ENCODE measurements at regions not wholly inside any gene's neighbourhood (a gene's known extent, or its start where the extent isn't known, plus 50 kb on each side); places are given as distances from the start of the nearest gene placed in this dataset.

GRCh38 chr11:128161994-128162393 is 425.4 kb downstream of the ETS1 start:
- no peak overlapping the region for H2AFZ ChIP-seq (ENCODE audit: low read depth, low read length)
- TF ChIP-seq EZH2phosphoT487 (IDR thresholded peaks at IDR 0.05; ENCODE audit: low read depth): no peak
- no peak for TF ChIP-seq CTCF (IDR thresholded peaks at IDR 0.05; ENCODE audit: low read depth, low read length)
- no peak overlapping the region for H3K4me3 ChIP-seq (ENCODE audit: low read length)
- H4K20me1 ChIP-seq (ENCODE audit: insufficient read depth, low read length): no peaks in the 10 kb centered on the region
- no peak overlapping the region for H3K4me2 ChIP-seq (ENCODE audit: low read length)
- no peak overlapping the region for H3K9ac ChIP-seq (ENCODE audit: low read length)
- H3K9me3 ChIP-seq (ENCODE audit: insufficient read depth, low read length): no peaks in the 10 kb centered on the region
- no peaks in the 10 kb centered on the region for H3K36me3 ChIP-seq (replicated peaks; ENCODE audit: low read depth, low read length)
- no peaks in the 10 kb centered on the region for H3K4me1 ChIP-seq (ENCODE audit: low read length)
- H3K79me2 ChIP-seq (ENCODE audit: low read length): no peaks in the 10 kb centered on the region
- H3K27me3 ChIP-seq (ENCODE audit: low read depth, low read length): peaks cover 10% of the 10 kb centered on the region; the same call in 1 of the 2 replicates
- no peak overlapping the region for H3K27ac ChIP-seq (ENCODE audit: low read length)

DNA sequence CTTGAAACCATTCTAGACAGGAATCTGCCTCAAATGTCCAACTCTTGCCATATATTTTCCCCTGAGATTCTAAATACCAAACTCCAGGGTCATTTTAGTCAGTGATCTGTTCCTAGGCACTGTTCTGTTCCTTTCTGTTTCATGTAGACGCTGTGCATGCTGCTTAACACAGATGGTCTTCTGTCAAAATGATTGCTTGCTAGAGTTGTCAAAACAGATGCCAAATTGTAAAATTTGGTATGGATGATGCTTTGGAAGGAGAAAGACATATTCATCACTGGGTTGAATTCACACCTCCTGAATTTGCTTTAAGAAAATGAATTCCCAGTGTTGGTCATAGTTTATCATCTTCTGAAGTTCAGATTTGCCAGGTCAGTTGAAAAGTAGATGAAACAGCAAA is 425.9 kb downstream of the ETS1 start:
- H3K36me3 ChIP-seq (replicated peaks; ENCODE audit: low read depth, low read length): no peaks in the 10 kb centered on the region
- H3K9me3 ChIP-seq (ENCODE audit: insufficient read depth, low read length): no peaks in the 10 kb centered on the region

DNA sequence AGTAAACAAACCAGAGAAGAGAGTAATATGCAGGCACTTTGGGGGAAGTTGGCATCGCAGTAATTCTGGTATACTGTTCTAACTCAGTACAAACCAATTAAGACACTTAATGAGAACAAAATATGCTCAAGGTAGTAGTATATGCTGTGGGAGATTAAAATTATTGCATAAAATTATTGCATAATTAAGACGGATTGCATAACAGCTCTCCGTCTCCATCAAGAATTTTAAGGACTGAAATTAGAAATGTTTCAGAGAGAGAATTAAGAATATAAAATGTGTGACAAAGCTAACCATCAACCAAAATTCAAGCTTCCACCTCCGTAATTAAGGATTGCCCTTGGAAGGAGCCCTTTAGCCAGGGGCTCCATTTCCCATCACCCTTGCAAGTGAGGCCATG is 428.5 kb downstream of the ETS1 start:
- no peak overlapping the region for H2AFZ ChIP-seq (ENCODE audit: low read depth, low read length)
- TF ChIP-seq EZH2phosphoT487 (IDR thresholded peaks at IDR 0.05; ENCODE audit: low read depth): no peak
- H3K4me3 ChIP-seq (ENCODE audit: low read length): no peak overlapping the region
- no peaks in the 10 kb centered on the region for H3K9me3 ChIP-seq (ENCODE audit: insufficient read depth, low read length)
- no peaks in the 10 kb centered on the region for H3K36me3 ChIP-seq (replicated peaks; ENCODE audit: low read depth, low read length)
- no peaks in the 10 kb centered on the region for H4K20me1 ChIP-seq (ENCODE audit: insufficient read depth, low read length)
- H3K27ac ChIP-seq (ENCODE audit: low read length): no peak overlapping the region
- H3K4me2 ChIP-seq (ENCODE audit: low read length): no peak overlapping the region
- no peaks in the 10 kb centered on the region for H3K4me1 ChIP-seq (ENCODE audit: low read length)
- no peaks in the 10 kb centered on the region for H3K79me2 ChIP-seq (ENCODE audit: low read length)
- H3K27me3 ChIP-seq (ENCODE audit: low read depth, low read length): peaks cover 36% of the 10 kb centered on the region
- H3K9ac ChIP-seq (ENCODE audit: low read length): no peak overlapping the region

More for the DNA sequence above, 425.9 kb downstream of the ETS1 start:
- H4K20me1 ChIP-seq (ENCODE audit: insufficient read depth, low read length): no peaks in the 10 kb centered on the region
- H3K27ac ChIP-seq (ENCODE audit: low read length): no peak overlapping the region
- H3K79me2 ChIP-seq (ENCODE audit: low read length): no peaks in the 10 kb centered on the region
- no peaks in the 10 kb centered on the region for H3K4me1 ChIP-seq (ENCODE audit: low read length)
- no peak overlapping the region for H3K9ac ChIP-seq (ENCODE audit: low read length)
- no peak overlapping the region for H2AFZ ChIP-seq (ENCODE audit: low read depth, low read length)
- H3K27me3 ChIP-seq (ENCODE audit: low read depth, low read length): peaks cover 12% of the 10 kb centered on the region
- H3K4me2 ChIP-seq (ENCODE audit: low read length): no peak overlapping the region
- H3K4me3 ChIP-seq (ENCODE audit: low read length): no peak overlapping the region
- TF ChIP-seq EZH2phosphoT487 (IDR thresholded peaks at IDR 0.05; ENCODE audit: low read depth) (no peak), CTCF (IDR thresholded peaks at IDR 0.05; ENCODE audit: low read depth, low read length) (no peak)

DNA sequence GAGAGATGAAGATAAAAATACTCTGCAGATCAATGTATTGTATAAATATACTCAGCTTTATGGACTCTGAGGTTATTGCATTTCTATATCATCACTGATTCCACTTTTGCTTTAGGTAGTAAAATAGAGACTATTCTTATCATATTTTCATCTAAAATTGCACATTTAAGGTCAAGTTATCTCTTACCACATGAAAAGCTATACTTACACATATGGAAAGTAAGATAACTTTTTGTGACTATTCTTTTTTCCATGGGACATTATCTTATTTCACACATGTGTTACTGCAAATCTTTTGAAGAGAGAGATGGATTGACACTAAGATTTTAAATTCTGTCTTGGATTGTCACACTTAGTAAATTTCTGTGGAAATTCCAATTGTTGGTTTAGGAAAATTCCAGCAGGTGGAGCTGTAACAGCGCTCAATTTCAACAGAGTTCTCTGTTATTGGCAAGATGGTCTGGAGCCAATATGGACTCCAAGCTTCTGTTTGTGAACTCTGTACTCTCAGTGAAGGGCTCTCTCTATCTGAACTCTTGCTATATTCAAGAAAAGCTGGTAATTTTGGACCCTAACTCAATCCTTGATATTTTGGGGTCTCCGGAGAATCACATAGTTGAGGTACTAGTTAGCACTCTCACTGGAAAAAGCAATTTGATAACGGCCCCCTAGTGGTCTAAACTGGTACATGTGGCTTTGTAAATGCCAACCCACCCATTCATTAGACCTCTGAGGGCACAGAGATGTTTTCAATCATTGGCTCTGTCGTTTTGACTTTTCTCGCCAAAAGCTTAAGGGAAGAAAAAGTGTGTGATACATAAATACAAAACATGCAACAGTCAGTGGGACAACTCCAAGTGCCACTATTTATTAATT is 429.7 kb downstream of the ETS1 start:
- H4K20me1 ChIP-seq (ENCODE audit: insufficient read depth, low read length): no peaks in the 10 kb centered on the region
- peak overlapping the region; percentile 36 for H3K9ac ChIP-seq (ENCODE audit: low read length)
- no peaks in the 10 kb centered on the region for H3K79me2 ChIP-seq (ENCODE audit: low read length)
- peak overlapping the region; percentile 60 for H3K4me2 ChIP-seq (ENCODE audit: low read length)
- no peak overlapping the region for H3K27ac ChIP-seq (ENCODE audit: low read length)
- no peaks in the 10 kb centered on the region for H3K4me1 ChIP-seq (ENCODE audit: low read length)
- no peaks in the 10 kb centered on the region for H3K36me3 ChIP-seq (replicated peaks; ENCODE audit: low read depth, low read length)
- peaks cover 44% of the 10 kb centered on the region for H3K27me3 ChIP-seq (ENCODE audit: low read depth, low read length)
- TF ChIP-seq CTCF (IDR thresholded peaks at IDR 0.05; ENCODE audit: low read depth, low read length) (peak; percentile 98), EZH2phosphoT487 (IDR thresholded peaks at IDR 0.05; ENCODE audit: low read depth) (no peak)
- peak overlapping the region; percentile 67 for H3K4me3 ChIP-seq (ENCODE audit: low read length)
- no peaks in the 10 kb centered on the region for H3K9me3 ChIP-seq (ENCODE audit: insufficient read depth, low read length)
- H2AFZ ChIP-seq (ENCODE audit: low read depth, low read length): peak overlapping the region; percentile 88

Data from OCI-LY3 (cell line).